ENCODE measurements at regions not wholly inside any gene's neighbourhood (a gene's known extent, or its start where the extent isn't known, plus 50 kb on each side); places are given as distances from the start of the nearest gene placed in this dataset.

DNA sequence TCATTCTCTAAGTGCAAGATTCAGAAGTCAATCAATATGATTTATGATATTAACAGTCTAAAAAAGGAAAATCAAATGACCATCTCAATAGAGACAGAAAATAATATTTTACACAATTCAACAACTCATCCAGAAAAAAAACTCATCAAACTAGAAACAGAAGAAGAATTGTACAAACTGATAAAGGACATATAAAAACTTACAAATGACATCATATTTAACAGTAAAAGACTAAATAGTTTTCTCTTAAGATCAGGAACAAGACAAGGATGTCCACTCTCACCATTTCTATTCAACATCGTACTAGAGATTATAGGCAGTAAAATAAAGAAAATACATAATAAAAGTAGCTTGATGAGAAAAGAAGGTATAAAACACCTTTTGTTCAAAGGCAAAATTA is 527.3 kb downstream of the DACH1 start:
- TF ChIP-seq POLR2A (IDR thresholded peaks at IDR 0.05; ENCODE audit: low read depth) = no peak
- TF ChIP-seq, protein P1, sequence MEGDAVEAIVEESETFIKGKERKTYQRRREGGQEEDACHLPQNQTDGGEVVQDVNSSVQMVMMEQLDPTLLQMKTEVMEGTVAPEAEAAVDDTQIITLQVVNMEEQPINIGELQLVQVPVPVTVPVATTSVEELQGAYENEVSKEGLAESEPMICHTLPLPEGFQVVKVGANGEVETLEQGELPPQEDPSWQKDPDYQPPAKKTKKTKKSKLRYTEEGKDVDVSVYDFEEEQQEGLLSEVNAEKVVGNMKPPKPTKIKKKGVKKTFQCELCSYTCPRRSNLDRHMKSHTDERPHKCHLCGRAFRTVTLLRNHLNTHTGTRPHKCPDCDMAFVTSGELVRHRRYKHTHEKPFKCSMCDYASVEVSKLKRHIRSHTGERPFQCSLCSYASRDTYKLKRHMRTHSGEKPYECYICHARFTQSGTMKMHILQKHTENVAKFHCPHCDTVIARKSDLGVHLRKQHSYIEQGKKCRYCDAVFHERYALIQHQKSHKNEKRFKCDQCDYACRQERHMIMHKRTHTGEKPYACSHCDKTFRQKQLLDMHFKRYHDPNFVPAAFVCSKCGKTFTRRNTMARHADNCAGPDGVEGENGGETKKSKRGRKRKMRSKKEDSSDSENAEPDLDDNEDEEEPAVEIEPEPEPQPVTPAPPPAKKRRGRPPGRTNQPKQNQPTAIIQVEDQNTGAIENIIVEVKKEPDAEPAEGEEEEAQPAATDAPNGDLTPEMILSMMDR (IDR thresholded peaks at IDR 0.05) = no peak
- no peak for TF ChIP-seq EP300 (IDR thresholded peaks at IDR 0.05)
- TF ChIP-seq POLR2AphosphoS5 (IDR thresholded peaks at IDR 0.05) = no peak

Data from esophagus muscularis mucosa (tissue), 4 donors.